HPDE6-E6E7 (cell line): ENCODE measurements at regions not wholly inside any gene's neighbourhood (a gene's known extent, or its start where the extent isn't known, plus 50 kb on each side); places are given as distances from the start of the nearest gene placed in this dataset.
"Not testable (repeated sequence)": the region's sequence is repeated elsewhere in the genome, so short reads cannot be mapped to it uniquely, and the experiment has no call there.

Experiments
- DNase-seq: peaks from one replicate; pipeline ENCODE4 v3.0.0; 2011; ENCODE audit warnings: missing footprints; ENCODE audit errors: extremely low spot score

DNA sequence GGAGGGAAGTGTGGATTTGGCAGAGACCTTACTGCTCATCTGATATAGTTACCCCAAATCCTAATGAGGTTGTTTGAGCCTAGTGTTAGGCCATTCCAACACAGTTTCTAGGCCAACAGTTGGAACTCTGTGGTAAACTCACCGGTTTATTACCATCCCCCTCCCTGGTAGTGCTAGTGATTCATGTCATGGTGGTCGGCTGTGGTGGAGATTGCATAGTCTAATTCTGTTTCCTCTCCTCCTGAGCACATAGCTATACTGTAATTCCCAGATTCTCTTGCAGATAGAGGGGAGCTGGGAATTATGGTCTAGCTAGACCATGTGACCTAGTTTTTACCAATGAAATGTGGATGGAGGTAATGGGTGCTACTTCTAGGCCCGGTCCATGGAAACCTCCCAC is 123.7 kb upstream of the KIF26B start:
- DNase-seq, result no peak

GRCh38 chr1:245026247-245026646 is 128.5 kb upstream of the KIF26B start:
- DNase-seq, result no peak

- DNase-seq, result no peak
These were observed 129.3 kb upstream of the KIF26B start for GRCh38 chr1:245025525-245025924.

- DNase-seq, result no peak
These were observed 131.6 kb upstream of the KIF26B start for GRCh38 chr1:245023222-245023621.

- DNase-seq, result no peak
These were observed 134.8 kb upstream of the KIF26B start for GRCh38 chr1:245019910-245020486.

DNA sequence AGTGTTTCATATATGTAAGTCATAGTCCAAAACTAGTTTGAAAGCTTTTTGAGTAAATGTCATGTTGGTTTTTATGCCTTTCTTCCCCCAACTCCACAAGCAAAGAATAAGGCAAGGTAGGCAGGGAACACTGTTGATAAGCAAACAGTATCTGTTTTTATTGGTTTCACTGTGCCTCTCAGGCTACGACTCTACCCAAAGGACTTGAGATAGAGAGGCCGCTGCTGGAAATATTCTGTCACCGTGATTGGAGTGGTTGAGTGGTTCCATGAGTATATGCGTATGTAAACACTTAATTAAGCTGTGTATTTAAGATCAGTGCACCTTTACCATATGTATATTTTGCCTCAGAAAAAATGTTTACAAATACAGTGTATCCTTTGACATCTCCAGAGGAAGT is 138.1 kb upstream of the KIF26B start:
- DNase-seq, result no peak

- DNase-seq, result no peak
These were observed 139.8 kb upstream of the KIF26B start for GRCh38 chr1:245015031-245015430.

GRCh38 chr1:245014247-245015029 is 140.3 kb upstream of the KIF26B start:
- DNase-seq, result no peak

DNA sequence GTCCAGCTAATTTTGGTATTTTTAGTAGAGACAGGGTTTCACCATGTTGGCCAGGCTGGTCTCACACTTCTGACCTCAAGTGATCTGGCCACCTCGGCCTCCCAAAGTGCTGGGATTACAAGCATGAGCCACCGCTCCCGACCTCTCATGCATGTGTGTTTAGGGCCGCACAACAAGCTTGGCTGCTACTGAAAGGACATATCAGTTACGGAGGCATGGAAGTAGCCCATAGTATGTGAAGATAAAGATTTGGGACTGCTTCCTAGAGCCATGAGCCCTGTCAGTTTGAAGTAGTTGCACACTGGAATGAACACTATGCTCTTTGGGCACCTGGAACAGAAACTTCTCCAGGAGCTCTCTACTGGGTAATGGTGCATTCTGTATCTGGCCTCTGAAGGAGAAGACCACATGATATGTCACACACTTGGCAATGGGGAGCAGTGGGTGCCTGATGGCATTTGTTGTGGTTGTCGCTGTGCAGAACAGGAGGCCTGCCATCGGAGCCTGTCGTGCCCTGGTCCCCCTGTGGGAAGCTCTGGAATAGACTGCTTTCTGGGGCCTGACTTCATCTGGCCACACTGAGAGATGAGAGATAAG is 144.7 kb upstream of the KIF26B start:
- no peak for DNase-seq

DNA sequence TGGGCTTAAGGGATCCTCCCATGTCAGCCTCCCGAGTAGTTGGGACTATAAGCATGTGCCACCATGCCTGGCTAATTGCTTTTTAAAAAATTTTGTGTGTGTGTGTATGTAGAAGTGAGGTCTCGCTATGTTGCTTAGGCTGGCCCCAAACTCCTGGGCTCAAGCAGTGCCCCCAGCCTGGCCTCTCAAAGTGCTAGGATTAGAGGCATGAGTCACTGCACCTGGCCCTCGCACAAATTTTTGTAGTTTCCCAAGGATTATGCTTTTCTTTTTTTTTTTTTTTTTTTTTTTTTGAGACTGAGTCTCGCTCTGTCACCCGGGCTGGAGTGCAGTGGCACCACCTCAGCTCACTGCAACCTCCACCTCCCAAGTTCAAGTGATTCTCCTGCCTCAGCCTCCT is 144.4 kb upstream of the HNRNPU start:
- DNase-seq, result no peak

DNA sequence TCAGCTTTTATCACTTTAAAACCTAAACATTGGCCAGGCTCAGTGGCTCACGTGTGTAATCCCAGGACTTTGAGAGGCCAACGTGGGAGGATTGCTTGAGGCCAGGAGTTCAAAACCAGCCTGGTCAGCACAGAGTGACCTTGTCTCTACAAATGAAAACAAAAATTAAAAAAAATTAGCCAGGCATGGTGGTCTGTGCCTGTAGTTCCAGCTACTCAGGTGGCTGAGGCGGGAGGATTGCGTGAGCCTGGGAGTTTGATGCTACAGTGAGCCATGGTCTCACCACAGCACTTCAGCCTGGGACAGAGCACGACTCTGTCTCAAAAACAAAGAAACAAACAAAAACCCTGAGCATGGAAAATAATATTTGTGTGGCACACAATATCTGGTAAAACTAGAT is 143.5 kb upstream of the HNRNPU start:
- no peak for DNase-seq

DNA sequence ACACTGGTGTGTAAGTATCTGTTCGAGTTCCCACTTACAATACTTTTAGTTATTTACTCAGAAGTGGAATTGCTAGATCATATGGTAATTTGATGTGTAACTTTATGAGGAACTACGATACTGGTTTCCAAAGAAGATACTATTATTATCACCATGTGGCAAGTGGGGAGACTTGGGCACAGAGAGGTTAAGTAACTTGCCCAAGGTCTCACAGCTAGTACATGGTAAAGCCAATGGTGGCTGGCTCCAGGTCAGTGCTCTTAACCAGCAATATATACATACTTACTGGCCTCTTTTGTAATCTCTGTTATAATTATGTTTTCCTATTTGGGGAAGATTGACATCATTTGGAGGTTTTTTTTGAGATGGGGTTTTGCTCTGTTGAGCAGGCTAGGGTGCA is 138.9 kb upstream of the HNRNPU start:
- no peak for DNase-seq

DNA sequence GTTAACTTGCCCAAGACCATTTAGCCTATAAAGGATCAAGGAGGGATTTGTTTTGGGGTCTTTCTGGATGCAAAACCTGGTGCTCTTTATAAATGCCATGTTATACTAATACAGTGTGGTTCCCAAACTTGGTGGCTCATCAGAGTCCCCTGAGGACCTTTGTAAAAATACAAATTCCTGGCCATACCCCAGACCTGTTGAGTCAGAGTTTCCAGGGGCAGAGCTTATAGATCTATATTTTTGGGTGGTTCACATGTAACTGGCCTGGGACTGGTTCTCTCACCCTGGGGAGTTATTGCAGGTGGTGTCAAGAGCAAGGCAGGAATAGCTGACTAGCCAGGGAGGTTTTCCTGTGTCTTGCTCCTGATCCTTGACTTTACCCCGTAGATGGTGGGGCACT is 136.9 kb upstream of the HNRNPU start:
- DNase-seq, result no peak

DNA sequence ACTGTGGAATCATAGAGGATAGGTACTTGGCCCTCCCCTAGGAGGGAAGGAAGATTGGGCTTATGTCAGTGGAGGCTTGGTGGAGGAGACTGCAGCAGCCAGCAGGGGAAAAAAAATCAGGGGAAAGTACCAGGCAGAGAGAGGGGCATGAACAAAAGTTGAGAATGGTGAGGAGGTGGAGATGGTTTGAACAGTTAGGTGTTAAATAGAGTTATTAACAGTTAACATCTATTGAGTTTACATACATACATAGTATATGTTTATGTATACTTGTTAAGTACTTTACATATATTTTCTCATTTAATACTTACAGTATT is 136.5 kb upstream of the HNRNPU start:
- no peak for DNase-seq

GRCh38 chr1:244999644-245000043 is 135.3 kb upstream of the HNRNPU start:
- not testable (repeated sequence) for DNase-seq

DNA sequence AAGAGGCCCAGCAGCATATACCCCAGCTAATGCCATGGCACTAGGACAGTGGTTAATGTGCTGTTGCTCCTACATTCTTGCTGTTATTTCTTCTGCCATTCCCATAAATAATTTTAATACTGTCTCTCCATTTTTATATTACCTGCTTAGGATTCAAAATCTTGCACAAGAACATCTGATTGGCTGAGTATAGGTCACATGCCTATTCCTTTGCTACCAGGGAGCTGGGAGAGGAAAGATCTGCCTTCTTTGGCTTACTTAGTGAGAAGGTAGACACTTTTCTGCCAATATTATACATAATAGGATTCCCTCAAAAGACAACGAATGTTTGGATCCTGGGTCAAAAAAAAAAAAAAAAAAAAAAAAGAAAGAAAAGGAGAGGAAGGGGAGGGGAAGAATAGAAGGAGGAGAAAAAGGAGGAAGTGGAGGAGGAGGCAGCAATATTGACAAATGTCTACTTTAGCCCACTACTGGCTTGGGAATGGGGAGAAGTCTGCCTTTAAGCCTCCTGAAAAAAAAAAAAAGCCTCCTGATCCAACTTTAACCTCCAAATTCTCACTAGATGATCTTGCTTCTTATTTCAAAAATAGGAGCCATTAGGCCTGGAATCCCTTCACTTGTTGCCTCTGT is 134.5 kb upstream of the HNRNPU start:
- DNase-seq, result no peak

GRCh38 chr1:244995602-244996400 is 131.5 kb upstream of the HNRNPU start:
- no peak for DNase-seq

- DNase-seq, result no peak
These were observed 128.5 kb upstream of the HNRNPU start for GRCh38 chr1:244992833-244993232.

DNA sequence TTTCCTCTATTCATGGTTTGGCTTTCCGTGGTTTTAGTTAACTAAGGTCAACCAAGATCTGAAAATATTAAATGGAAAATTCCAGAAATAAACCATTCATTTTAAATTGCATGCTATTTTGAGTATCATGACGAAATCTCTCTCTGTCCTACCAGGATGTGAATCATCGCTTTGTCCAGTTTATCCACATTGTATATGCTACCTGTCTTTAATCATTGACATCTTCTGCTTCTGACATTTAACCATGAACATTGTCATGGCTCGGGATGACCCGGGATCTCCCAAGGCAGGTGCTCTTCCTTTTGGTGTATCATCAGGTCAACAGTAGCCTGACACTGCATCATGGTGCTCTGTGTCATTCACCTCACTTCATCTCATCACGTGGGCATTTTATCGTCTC is 125.5 kb upstream of the HNRNPU start:
- DNase-seq, result peak; percentile 54

DNA sequence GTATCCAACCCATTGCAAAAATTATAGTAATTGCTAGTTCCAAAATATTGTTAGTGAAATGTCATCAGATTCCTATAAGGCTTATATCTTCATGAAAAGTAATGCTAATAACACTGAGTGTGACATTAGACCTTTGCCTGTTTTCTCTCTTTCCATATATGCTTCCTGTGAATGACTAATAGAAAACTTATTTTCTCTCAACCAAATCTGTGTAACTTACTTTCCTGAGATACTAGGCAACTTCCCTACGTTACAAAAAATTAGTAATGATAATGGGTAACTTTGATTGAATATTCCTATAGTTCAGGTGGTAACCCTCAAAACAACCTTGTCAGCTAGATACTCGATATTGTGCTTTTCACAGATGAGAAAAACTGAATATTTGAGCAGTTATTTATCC is 124.2 kb upstream of the HNRNPU start:
- no peak for DNase-seq

DNA sequence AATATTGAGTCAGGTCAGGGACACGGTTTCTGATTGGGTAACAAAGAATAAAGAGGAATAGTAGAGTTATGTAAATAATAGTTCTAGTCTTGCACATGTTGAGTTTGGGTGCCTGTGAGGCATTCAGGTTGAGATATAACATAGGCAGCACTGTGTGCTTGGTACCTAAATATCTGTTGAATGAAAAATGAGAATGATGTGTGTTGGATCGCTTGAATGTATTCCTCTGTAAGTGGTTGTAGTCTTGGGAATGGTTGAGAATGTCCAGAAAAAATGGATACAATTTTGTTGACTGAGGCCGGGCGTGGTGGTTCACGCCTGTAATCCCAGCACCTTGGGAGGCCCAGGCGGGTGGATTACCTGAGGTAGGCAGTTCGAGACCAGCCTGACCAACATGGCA is 116.3 kb upstream of the HNRNPU start:
- DNase-seq, result no peak

DNA sequence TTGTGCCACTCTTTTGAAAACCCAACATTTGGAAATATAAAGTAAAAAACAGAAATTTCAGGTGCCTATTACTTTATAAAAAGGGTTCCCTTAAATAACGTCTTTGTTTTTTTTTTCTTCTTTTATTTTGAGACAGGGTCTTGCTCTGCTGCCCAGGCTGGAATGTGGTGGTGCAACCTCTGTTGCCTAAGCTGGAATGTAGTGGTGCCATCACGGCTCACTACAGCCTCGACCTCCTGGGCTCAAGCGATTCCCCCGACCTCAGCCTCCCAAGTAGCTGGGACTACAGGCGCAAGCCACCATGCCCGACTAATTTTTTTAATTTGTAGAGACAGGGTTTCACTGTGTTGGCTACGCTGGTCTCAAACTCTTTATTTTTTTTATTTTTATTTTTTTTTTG is 110.2 kb upstream of the HNRNPU start:
- DNase-seq, result no peak
